Cardiac septum (tissue), 1 donor: ENCODE measurements at regions not wholly inside any gene's neighbourhood (a gene's known extent, or its start where the extent isn't known, plus 50 kb on each side); places are given as distances from the start of the nearest gene placed in this dataset.
"Not testable (repeated sequence)": the region's sequence is repeated elsewhere in the genome, so short reads cannot be mapped to it uniquely, and the experiment has no call there.

Experiments used
- DNase-seq: peaks from one replicate; pipeline ENCODE4 v3.0.0-alpha.2; 2020; ENCODE audit warnings: low spot score
- intact Hi-C: fragments of 100-400 bp; cut with DNase I; formaldehyde crosslinking; loops from one replicate; pipeline ENCODE4 v1.14.0; 2022
- donor health status: DM: no; HTN: no; CAD: no.

GRCh38 chr13:81888855-81889254, 1547.9 kb upstream of the SPRY2 start:
- DNase-seq, result no peak
- intact Hi-C loops, result no loop called here

GRCh38 chr13:81874681-81875661, 1534.0 kb upstream of the SPRY2 start:
- DNase-seq, result no peak
- intact Hi-C loops, result no loop called here

GRCh38 chr13:81874253-81874652, 1533.3 kb upstream of the SPRY2 start:
- intact Hi-C loops, result no loop called here
- no peak for DNase-seq

- no peak for DNase-seq
- intact Hi-C loops, result no loop called here
Observed at GRCh38 chr13:81872581-81872980, 1531.7 kb upstream of the SPRY2 start.

- DNase-seq, intact Hi-C loops: not testable (repeated sequence)
Observed at GRCh38 chr13:81871751-81872325, 1530.9 kb upstream of the SPRY2 start.

- no peak for DNase-seq
- intact Hi-C loops, result no loop called here
Observed at GRCh38 chr13:81848291-81848690, 1507.4 kb upstream of the SPRY2 start.

- intact Hi-C loops, result no loop called here
- no peak for DNase-seq
Observed at GRCh38 chr13:81846771-81847170, 1505.8 kb upstream of the SPRY2 start.

GRCh38 chr13:81821259-81821658, 1480.3 kb upstream of the SPRY2 start:
- no peak for DNase-seq
- intact Hi-C loops, result no loop called here

- no peak for DNase-seq
- intact Hi-C loops, result no loop called here
Observed at GRCh38 chr13:81800433-81800832, 1459.5 kb upstream of the SPRY2 start.

GRCh38 chr13:81795710-81796109, 1454.8 kb upstream of the SPRY2 start:
- intact Hi-C loops, result no loop called here
- DNase-seq, result no peak

GRCh38 chr13:81791641-81792040, 1450.7 kb upstream of the SPRY2 start:
- DNase-seq, result no peak
- intact Hi-C loops, result no loop called here

GRCh38 chr13:81781471-81781870, 1440.5 kb upstream of the SPRY2 start:
- intact Hi-C loops, result no loop called here
- DNase-seq, result no peak

GRCh38 chr13:81779876-81780275, 1439.0 kb upstream of the SPRY2 start:
- intact Hi-C loops, result no loop called here
- no peak for DNase-seq

- intact Hi-C loops, result no loop called here
- DNase-seq, result no peak
Observed at GRCh38 chr13:81778350-81778749, 1437.4 kb upstream of the SPRY2 start.

- no peak for DNase-seq
- intact Hi-C loops, result no loop called here
Observed at GRCh38 chr13:81773263-81773662, 1432.3 kb upstream of the SPRY2 start.

- no peak for DNase-seq
- intact Hi-C loops, result no loop called here
Observed at GRCh38 chr13:81771951-81772350, 1431.0 kb upstream of the SPRY2 start.

GRCh38 chr13:81770868-81771505, 1430.1 kb upstream of the SPRY2 start:
- DNase-seq, result no peak
- intact Hi-C loops, result no loop called here

GRCh38 chr13:81762449-81762848, 1421.5 kb upstream of the SPRY2 start:
- no peak for DNase-seq

GRCh38 chr13:81760316-81760715, 1419.4 kb upstream of the SPRY2 start:
- intact Hi-C loops, result no loop called here
- no peak for DNase-seq

More at GRCh38 chr13:81762449-81762848, 1421.5 kb upstream of the SPRY2 start:
- intact Hi-C loops, result no loop called here

GRCh38 chr13:81757348-81757970, 1416.5 kb upstream of the SPRY2 start:
- DNase-seq, result no peak
- intact Hi-C loops, result no loop called here
